ENCODE measurements at regions not wholly inside any gene's neighbourhood (a gene's known extent, or its start where the extent isn't known, plus 50 kb on each side); places are given as distances from the start of the nearest gene placed in this dataset.

- no peak for DNase-seq (ENCODE audit: low spot score)
These were observed 150.8 kb downstream of the SYF2 start for GRCh38 chr1:25081496-25081895.

DNA sequence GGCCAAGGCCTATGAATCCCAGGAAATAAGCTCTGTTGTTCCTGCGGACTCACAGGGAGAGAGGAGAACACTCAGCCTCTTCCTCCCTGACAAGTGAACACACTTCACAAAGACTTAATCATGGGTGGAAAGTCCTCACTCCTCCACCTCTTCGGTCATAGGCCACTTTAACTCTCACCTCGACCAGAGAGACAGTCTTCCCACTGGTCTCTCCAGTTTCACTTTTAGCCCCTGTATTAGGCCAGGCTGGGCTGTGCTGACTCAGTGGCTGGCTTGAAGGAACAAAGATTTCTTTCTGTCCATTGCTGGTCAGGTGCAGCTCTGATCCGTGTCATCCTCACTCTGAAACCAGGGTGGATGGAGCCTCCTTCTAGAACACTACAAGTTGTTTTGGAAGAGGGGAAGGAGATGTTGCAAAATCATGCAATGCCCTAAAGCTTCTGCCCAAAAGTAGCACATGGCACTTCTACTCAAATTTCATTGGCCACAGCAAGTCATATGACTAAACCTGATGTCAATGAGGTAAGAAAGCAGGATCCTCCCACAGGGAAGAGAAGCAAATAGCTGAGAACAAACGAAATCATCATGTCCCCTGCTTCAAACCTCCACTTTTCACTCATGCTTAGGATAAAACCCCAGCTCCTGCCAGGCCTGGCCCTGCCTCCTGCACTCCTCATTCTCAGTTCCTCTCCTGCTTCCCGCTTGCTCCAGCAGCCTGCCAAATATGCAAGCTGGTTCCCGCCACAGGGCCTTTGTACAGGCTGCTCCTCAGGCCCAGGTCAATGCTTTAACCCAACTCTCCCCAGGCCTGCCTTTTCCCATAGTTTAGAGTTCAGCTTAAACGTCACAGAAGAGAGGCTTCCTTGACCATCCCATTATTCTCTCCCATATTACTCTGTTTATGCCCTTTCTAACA is 150.5 kb upstream of the RUNX3 start:
- DNase-seq (ENCODE audit: low spot score): no peak

- no peak for DNase-seq (ENCODE audit: low spot score)
These were observed 149.0 kb upstream of the RUNX3 start for GRCh38 chr1:25079048-25079447.

GRCh38 chr1:25074351-25075227 is 144.5 kb upstream of the RUNX3 start:
- DNase-seq (ENCODE audit: low spot score): no peak

DNA sequence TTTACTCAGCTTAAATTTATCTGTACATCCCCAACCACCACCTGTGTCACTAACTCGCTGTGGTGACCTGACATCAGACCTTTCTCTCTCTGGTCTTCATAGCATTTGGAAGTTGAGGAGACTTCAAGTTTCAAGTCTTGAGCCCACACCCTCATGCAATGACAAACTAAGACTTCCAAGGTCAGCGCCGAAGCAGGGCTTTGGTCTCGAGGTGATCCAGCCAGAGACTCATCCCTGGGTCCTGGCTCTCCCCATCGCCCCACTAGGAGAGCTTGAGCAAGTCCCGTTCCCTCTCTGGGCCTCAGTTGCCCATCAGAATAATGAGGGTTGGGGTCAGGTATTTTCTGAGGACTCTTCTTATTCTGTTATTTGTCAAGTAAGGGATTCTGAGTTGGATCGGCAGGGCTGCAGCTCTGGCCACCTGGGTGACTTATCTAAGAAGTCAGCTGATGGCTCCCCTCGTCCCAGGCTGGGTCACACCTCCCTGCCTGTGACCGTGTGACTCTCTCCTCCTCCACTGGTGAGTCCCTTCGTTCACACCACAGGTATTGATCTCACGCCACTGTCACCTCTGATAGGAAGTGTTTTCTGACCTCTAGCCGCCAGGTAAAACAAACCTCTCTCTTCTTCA is 143.7 kb upstream of the RUNX3 start:
- DNase-seq (ENCODE audit: low spot score): no peak

GRCh38 chr1:25072461-25072860 is 142.4 kb upstream of the RUNX3 start:
- DNase-seq (ENCODE audit: low spot score): no peak

DNA sequence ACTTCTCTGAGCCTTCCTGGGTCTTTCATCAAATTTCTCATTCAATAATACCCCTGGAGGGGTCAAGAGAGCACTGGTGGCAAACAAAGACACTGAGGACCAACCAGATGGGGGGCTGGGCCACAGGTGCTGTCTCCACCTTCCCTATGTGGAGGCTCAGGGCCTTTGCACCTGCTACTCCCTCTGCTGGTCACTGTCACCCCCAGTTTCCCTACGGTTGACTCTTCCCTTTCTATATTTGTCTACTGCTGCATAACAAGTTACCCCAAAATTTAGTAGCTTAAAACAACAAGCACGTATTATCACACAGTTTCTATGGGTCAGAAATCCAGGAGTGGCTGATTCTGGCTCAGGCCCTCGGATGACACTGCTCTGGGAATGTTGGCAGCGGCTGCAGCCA is 138.8 kb upstream of the RUNX3 start:
- peak; percentile 17 for DNase-seq (ENCODE audit: low spot score)

GRCh38 chr1:25068316-25068715 is 138.2 kb upstream of the RUNX3 start:
- DNase-seq (ENCODE audit: low spot score): no peak

GRCh38 chr1:25067518-25068251 is 137.6 kb upstream of the RUNX3 start:
- no peak for DNase-seq (ENCODE audit: low spot score)

DNA sequence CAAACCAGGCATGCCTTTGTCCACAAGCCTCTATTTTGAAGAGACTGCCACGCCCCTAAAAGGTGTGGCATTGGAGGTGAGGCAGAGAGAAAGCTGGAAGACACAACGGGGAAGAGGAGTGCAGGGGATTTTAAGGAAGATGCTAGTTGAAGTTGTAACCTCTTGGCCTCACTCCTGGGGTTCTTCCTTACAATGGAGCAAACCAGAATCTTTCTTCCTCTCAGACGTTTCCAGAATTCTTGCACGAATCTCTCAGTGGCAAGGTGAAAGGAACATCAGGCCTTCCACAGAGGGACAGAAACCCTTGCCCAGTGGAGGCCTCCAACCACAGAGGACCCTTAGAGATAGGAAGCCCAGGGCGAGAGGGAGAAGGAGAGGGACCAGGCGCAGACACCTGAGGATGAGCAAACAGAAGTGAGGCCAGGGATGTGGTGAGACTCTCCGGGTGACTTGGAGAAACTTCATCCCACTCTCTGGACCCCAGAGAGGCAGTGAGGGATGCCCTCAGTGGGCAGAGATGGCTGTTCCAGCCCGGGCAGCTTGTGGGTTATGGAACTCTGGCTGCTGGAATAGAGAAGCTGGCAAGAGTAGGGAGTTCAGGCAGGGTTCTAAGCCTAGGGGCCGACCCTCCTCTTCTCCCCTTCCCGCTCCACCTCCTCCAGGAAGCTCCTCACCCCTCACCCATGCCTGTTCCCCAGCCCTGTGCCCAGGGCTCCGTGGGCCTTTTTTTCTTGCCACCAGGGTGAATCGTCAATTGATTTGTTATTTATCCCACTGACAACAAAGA is 136.8 kb upstream of the RUNX3 start:
- DNase-seq (ENCODE audit: low spot score): no peak

GRCh38 chr1:25066256-25066655 is 136.2 kb upstream of the RUNX3 start:
- DNase-seq (ENCODE audit: low spot score): no peak

- DNase-seq (ENCODE audit: low spot score): no peak
These were observed 135.7 kb upstream of the RUNX3 start for GRCh38 chr1:25065795-25066238.

- DNase-seq (ENCODE audit: low spot score): no peak
These were observed 135.2 kb upstream of the RUNX3 start for GRCh38 chr1:25065321-25065721.

DNA sequence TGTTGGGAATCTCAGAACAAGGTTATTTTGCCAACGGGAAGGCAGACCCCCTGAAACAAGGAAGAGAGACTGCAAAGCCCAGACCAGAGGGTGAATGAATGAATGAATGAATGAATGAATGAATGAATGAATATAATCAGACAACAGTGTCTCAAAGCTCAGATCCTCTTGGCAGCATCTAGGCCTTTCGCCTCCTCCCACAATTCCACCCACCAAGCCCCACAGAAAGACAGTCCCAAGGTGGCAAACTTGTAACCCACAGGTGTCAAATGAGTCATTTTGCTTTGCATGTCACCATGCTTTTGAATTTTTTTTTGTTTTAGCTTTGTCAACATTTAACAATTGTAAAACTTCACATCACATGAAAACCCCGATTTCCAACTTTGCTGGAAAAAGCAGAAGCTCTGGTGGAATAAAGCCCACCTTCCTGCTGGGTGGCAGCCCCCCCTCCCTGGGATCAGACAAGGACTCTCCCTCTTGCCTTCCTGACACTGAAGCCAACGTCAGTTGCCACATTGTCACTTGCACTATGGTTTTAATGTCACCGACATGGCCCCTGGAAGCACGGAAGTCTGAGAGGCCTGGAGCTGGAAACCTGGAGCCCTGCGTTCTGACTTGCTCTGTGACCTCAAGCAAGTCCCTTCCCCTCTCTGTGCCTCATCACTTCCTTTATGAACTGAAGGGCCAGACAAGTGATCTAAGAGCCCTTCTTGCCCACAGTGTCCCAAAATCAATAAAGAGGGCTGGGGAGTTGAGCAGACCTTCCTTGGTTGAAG is 134.6 kb upstream of the RUNX3 start:
- DNase-seq (ENCODE audit: low spot score): no peak

DNA sequence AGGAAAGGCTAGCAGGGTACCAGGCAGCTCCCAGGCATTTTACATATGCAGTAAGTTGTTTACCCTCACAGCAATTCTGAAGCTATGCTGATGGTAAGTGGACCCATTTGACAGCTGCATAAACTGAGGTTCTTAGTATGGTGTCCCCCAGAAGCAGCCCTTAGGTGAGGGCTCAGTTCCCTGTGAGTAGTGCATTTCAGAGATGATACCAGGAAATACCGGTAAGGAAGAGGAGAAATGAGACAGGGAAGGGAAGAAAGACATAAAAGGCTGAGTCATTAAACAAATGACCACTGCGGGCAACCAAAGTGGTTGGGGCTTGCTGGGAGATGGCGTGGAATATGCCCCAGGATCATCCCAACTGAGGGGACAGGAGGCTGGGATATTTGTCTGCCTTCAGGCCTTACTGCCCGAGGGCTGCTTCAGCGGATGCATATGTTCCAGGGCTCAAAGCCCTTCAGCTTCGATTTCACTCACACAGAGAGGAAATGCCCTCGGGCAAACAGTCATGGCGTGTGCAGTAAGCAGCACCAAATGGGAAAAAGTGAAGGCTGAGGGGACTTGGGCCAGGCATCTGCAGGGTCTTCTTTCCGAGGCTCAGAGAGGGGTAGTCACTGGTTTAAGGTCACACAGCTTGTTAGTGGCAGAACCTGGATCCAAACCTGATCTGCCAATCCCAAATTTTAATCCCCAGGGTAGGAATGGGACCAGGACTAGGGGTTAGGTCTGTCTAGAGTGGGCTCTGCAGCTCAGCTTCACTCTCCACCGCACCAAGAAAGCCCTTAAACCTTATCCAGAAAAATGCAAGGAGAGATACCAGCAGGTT is 133.7 kb upstream of the RUNX3 start:
- DNase-seq (ENCODE audit: low spot score): no peak

DNA sequence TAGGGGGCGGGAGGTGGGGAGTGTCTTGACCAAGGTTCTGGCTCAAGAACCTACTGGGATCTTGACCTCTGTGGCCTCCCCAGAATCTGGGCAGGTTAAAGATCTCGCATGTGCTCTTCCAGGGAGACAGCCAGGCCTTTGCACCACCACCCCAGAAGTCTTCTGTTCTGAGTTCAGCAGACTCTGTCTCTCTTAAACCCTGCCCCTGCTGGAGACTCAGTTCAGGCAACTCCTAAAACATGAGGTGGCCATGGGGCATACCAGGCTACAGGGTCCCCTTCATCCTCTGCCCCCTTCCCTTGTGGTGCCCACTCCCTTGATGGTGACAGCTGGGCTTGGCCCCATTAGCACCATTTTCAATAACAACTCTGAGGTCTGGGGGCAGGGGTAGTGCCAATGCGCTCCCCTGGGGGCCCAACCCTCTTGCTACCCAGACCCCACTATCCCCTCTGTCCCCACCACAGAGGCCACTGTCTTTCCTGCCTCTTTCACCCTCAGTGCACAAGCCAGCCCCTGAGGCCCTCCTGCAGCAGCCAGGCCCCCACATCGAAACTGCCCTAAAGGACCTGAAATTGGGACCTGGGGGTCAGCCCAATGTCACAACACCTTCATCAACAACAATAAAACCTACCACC is 132.7 kb upstream of the RUNX3 start:
- no peak for DNase-seq (ENCODE audit: low spot score)

DNA sequence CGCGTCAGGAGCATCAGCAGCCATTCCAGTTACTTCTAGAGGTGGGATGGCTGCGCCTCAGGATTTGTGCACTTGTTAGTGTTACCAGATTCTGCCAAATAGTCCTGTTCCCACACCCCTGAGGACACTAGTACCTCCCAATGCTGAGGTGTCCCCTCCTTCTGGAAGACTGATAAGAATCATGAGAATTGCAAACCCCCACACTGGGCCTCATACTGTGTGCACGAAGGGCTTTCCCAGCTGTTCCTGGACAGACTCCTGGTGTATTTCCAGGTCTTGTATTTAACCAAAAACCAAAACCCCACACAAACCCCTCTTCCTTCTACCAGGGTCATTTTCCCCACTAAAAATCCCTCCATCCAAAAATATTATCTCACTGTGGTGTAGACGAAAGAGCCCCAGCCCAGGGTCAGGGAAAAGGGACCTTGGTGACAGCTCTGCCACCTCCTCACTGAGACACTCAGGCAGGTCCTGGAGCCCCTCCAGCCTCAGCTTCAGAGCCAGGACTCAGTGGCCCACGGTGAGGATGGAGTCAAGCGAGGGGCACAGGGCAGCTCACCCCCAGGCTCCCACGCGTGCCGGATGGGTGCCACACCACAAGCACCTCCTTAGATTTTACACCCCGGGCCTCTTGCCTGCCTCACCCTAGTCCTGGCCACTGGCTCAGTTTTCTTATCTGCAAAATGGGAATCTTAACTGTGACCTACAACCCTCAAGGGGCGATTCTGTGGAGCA is 131.4 kb upstream of the RUNX3 start:
- DNase-seq (ENCODE audit: low spot score): no peak

GRCh38 chr1:25057188-25057587 is 127.1 kb upstream of the RUNX3 start:
- no peak for DNase-seq (ENCODE audit: low spot score)
